ENCODE measurements at regions not wholly inside any gene's neighbourhood (a gene's known extent, or its start where the extent isn't known, plus 50 kb on each side); places are given as distances from the start of the nearest gene placed in this dataset.

DNA sequence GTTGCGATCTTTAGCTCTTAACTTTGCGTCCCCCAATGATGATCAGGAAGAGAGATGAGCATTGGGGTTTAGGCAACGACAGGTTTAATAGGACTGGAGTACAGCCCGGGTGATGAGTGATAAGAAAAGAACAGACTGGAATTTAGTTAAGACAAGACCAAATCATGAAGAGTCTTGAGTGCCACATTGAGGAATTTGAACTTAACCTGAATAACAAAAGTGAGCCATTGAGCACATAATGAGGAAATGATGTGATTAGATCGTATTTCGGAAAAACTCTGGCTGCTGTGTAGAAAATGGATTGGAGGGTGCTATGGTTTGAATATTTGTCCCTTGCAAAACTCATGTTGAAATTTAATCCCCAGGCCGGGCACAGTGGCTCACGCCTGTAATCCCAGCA lies 83.2 kb upstream of the MELK start:
- no peak overlapping the region for H3K4me3 ChIP-seq (ENCODE audit: low read length in 2 of 2)
- H3K27me3 ChIP-seq (ENCODE audit: control insufficient read depth in 2 of 2, insufficient read depth in 1 of 2, low read length in 1 of 2) = no peaks in the 10 kb centered on the region
- H3K36me3 ChIP-seq (ENCODE audit: control insufficient read depth in 2 of 2, insufficient read depth in 2 of 2, low read length in 1 of 2) = no peaks in the 10 kb centered on the region
- H3K27ac ChIP-seq (ENCODE audit: low read depth in 1 of 2, low read length in 1 of 2) = no peak overlapping the region
- H3K9me3 ChIP-seq (ENCODE audit: control insufficient read depth in 2 of 2, insufficient read depth in 1 of 2, low read length in 1 of 2) = no peaks in the 10 kb centered on the region
- DNase-seq (ENCODE audit: low read depth in 6 of 9, low spot score in 9 of 9) = no peak
- 96% methylated on average over 8 of the region's 8 CpGs for WGBS
- peaks cover 23 to 35% of the 10 kb centered on the region in 2 donors for H3K4me1 ChIP-seq (ENCODE audit: control insufficient read depth in 2 of 2, insufficient read depth in 2 of 2, low read length in 2 of 2)

DNA sequence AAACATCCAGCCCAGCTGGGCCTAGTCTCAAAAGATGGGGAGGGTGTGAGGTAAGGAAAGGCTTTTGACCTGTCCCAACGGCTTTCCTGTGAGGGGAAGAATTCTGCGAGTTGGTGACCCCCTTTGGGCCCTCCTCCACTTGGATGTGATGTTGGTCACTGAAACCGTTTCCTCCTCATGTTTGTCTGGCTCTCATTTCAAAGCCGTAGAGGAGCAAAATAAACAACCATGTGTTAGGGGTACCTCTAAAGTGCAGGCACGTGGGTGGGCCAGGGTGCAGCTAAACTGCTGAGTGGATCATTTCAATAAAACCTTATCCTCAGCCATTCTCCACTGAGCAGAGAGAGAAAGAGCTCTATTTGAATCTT lies 84.3 kb upstream of the MELK start:
- 21% methylated on average over 5 of the region's 5 CpGs for WGBS
- Histone ChIP-seq H3K4me3 (ENCODE audit: low read length in 2 of 2) (peak overlapping the region; percentile 69 to 98), H3K36me3 (ENCODE audit: control insufficient read depth in 2 of 2, insufficient read depth in 2 of 2, low read length in 1 of 2) (no peaks in the 10 kb centered on the region), H3K27me3 (ENCODE audit: control insufficient read depth in 2 of 2, insufficient read depth in 1 of 2, low read length in 1 of 2) (no peaks in the 10 kb centered on the region), H3K9me3 (ENCODE audit: control insufficient read depth in 2 of 2, insufficient read depth in 1 of 2, low read length in 1 of 2) (no peaks in the 10 kb centered on the region), H3K27ac (ENCODE audit: low read depth in 1 of 2, low read length in 1 of 2) (peak overlapping the region; percentile 92 to 94), H3K4me1 (ENCODE audit: control insufficient read depth in 2 of 2, insufficient read depth in 2 of 2, low read length in 2 of 2) (peaks cover 23 to 32% of the 10 kb centered on the region in 2 donors)
- no peak for DNase-seq (ENCODE audit: low read depth in 6 of 9, low spot score in 9 of 9)

DNA sequence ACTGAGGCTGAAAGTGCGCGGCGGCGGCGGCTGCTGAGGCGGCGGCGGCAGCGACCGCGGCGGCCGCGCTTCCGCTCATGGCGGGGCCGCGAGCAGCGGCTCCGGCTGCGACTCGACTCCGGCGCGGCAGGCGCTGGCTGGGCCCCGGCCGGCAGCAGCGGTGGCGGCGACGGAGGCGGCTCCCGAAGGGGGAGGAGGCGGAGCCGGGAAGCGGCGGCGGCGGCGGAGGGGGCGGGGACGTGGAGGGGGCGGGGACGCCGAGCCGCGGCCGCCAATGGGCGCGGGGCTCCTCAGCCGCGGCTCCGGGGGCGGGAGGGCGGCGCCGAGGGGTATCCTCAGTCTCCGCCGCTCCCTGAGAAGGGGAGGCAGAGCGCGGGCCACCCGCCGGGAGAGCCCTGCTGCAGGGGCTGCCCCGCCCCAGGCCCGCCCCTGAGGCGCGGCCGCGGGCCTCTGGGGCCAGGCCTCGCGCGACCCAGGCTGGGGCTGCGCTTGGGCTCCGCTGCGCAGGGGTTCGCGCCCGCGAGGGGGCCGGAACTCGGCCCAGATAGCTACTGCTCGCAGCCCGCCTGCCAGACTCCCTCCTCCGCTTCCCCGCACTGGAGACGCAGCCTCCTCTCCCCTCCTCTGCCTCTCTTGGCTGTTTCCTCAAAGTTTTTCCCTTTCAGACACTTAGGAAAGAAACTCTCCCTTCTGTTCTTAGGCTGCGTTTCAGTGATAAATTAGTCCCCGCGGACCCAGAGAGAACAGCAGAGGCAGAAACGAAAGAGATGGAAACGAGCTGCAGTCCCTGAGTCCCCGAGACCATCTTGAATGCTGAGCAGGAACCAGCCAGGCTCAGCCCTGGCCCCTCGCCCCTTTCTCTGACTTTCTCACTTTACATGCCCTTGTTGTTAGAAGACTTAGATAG lies 85.0 kb upstream of the MELK start:
- DNase-seq (ENCODE audit: low read depth in 6 of 9, low spot score in 9 of 9) = peak; percentile 56 to 93 (median 81)
- peaks cover 0 to 3% of the 10 kb centered on the region in 2 donors for H3K36me3 ChIP-seq (ENCODE audit: control insufficient read depth in 2 of 2, insufficient read depth in 2 of 2, low read length in 1 of 2)
- peaks cover 20 to 28% of the 10 kb centered on the region in 2 donors for H3K4me1 ChIP-seq (ENCODE audit: control insufficient read depth in 2 of 2, insufficient read depth in 2 of 2, low read length in 2 of 2)
- under 1% methylated on average over 92 of the region's 94 CpGs for WGBS
- peak overlapping the region; percentile 92 to 94 for H3K27ac ChIP-seq (ENCODE audit: low read depth in 1 of 2, low read length in 1 of 2)
- no peaks in the 10 kb centered on the region for H3K9me3 ChIP-seq (ENCODE audit: control insufficient read depth in 2 of 2, insufficient read depth in 1 of 2, low read length in 1 of 2)
- H3K27me3 ChIP-seq (ENCODE audit: control insufficient read depth in 2 of 2, insufficient read depth in 1 of 2, low read length in 1 of 2) = no peaks in the 10 kb centered on the region
- peak overlapping the region; percentile 69 to 98 for H3K4me3 ChIP-seq (ENCODE audit: low read length in 2 of 2)

DNA sequence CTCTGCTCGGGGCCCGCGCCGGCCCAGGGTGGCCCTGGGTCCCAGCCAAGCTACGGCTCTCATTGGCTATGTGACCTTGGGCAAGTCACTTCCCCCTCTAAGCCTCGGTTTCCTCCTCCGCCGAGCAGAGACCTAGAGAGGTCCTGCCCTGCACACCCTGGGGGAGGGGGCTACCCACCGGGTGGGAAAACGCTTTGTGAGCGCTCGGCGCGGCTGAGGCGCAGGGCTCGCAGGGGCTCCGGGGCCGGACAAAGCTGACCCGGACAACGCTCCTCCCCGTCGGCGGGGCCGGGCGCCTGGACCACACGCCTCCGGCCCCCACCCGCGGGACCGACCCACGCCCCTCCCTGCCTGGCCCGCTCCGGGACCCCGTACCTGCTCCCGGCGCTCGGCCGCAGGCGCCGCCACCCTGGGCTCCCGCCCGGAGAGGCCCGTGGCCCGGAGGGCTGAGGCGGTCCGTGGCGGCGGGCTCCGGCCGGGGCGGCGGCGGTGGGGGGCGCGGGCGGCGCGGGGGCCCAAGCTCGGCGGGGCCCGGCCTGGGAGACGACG lies 85.7 kb upstream of the MELK start:
- H3K4me1 ChIP-seq (ENCODE audit: control insufficient read depth in 2 of 2, insufficient read depth in 2 of 2, low read length in 2 of 2) = peaks cover 19 to 27% of the 10 kb centered on the region in 2 donors
- WGBS = under 1% methylated on average over 63 of the region's 63 CpGs
- peak overlapping the region; percentile 12 to 87 for H3K27ac ChIP-seq (ENCODE audit: low read depth in 1 of 2, low read length in 1 of 2)
- H3K4me3 ChIP-seq (ENCODE audit: low read length in 2 of 2) = peak overlapping the region; percentile 70 to 98
- peaks cover 0 to 4% of the 10 kb centered on the region in 2 donors for H3K36me3 ChIP-seq (ENCODE audit: control insufficient read depth in 2 of 2, insufficient read depth in 2 of 2, low read length in 1 of 2)
- H3K9me3 ChIP-seq (ENCODE audit: control insufficient read depth in 2 of 2, insufficient read depth in 1 of 2, low read length in 1 of 2) = no peaks in the 10 kb centered on the region
- no peaks in the 10 kb centered on the region for H3K27me3 ChIP-seq (ENCODE audit: control insufficient read depth in 2 of 2, insufficient read depth in 1 of 2, low read length in 1 of 2)
- peak in 3 of 9 donors; percentile 56 to 78 (median 59) for DNase-seq (ENCODE audit: low read depth in 6 of 9, low spot score in 9 of 9)

- WGBS = 2% methylated on average over 24 of the region's 24 CpGs
- Histone ChIP-seq H3K4me3 (ENCODE audit: low read length in 2 of 2) (peak overlapping the region; percentile 70 to 98), H3K27me3 (ENCODE audit: control insufficient read depth in 2 of 2, insufficient read depth in 1 of 2, low read length in 1 of 2) (no peaks in the 10 kb centered on the region), H3K9me3 (ENCODE audit: control insufficient read depth in 2 of 2, insufficient read depth in 1 of 2, low read length in 1 of 2) (no peaks in the 10 kb centered on the region), H3K4me1 (ENCODE audit: control insufficient read depth in 2 of 2, insufficient read depth in 2 of 2, low read length in 2 of 2) (peaks cover 19 to 27% of the 10 kb centered on the region in 2 donors), H3K27ac (ENCODE audit: low read depth in 1 of 2, low read length in 1 of 2) (peak overlapping the region; percentile 12 to 87), H3K36me3 (ENCODE audit: control insufficient read depth in 2 of 2, insufficient read depth in 2 of 2, low read length in 1 of 2) (peaks cover 0 to 4% of the 10 kb centered on the region in 2 donors)
- peak in 2 of 9 donors; percentile 19 to 37 for DNase-seq (ENCODE audit: low read depth in 6 of 9, low spot score in 9 of 9)
Observed at GRCh38 chr9:36486329-36486932, 86.3 kb upstream of the MELK start.

DNA sequence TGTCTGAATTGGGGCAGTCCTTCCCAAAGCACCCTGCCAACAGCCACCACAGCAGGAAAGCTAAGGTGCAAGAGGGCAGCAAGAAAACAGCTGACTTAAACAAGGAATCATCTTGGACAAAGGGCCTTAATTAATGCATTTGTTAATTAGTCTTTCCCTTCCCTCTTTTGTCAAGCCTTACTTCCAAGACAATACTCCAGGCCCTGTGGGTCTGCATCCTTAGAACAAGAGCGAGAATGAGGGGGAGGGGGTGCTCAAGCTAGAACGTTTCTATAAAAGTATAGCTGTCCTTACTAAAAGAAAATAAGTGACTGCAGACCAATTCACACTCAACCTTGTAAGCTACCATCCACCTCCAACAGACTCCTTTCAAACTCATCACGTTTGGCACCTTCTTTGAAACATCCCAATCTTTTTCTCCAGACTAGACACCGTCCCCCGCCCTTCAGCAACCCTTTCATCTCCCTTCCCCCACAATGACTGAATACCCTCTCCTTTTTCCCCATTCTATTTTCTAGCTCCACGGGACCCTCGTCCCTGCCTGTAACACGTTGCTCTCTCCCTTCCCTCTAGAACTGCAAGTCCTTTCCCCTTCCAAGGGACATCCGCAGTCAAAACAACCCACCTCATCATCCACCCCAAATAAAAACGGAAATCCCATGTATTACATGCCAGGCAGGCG lies 85.7 kb upstream of the RNF38 start:
- Histone ChIP-seq H3K27me3 (ENCODE audit: control insufficient read depth in 2 of 2, insufficient read depth in 1 of 2, low read length in 1 of 2) (no peaks in the 10 kb centered on the region), H3K4me3 (ENCODE audit: low read length in 2 of 2) (peak overlapping the region; percentile 70 to 98), H3K9me3 (ENCODE audit: control insufficient read depth in 2 of 2, insufficient read depth in 1 of 2, low read length in 1 of 2) (no peaks in the 10 kb centered on the region), H3K36me3 (ENCODE audit: control insufficient read depth in 2 of 2, insufficient read depth in 2 of 2, low read length in 1 of 2) (peaks cover 0 to 4% of the 10 kb centered on the region in 2 donors), H3K4me1 (ENCODE audit: control insufficient read depth in 2 of 2, insufficient read depth in 2 of 2, low read length in 2 of 2) (peaks cover 19 to 27% of the 10 kb centered on the region in 2 donors), H3K27ac (ENCODE audit: low read depth in 1 of 2, low read length in 1 of 2) (peak overlapping the region in 1 of 2 donors; percentile 31)
- 30% methylated on average over 11 of the region's 11 CpGs for WGBS
- no peak for DNase-seq (ENCODE audit: low read depth in 6 of 9, low spot score in 9 of 9)

DNA sequence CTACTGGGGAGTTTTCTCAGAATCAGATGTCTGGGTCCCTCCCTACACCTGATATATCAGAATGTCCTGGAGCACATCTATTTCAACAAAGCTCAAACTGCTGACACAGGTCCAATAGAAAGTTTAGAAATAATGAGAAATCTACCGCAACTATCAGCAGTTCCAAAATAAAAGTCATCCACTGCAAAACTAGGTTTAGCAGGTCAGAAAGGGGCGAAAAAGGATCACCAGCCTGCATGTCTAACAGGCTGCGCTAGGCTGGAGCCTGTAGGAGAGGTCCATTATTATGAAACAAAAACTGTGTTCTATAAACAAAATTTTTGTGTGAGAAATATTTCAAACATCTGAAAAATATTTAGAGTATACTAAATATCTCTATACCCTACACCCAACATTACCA lies 84.1 kb upstream of the RNF38 start:
- no peak overlapping the region for H3K4me3 ChIP-seq (ENCODE audit: low read length in 2 of 2)
- WGBS = 97% methylated on average over 3 of the region's 3 CpGs
- H3K27me3 ChIP-seq (ENCODE audit: control insufficient read depth in 2 of 2, insufficient read depth in 1 of 2, low read length in 1 of 2) = no peaks in the 10 kb centered on the region
- no peak overlapping the region for H3K27ac ChIP-seq (ENCODE audit: low read depth in 1 of 2, low read length in 1 of 2)
- H3K9me3 ChIP-seq (ENCODE audit: control insufficient read depth in 2 of 2, insufficient read depth in 1 of 2, low read length in 1 of 2) = no peaks in the 10 kb centered on the region
- H3K4me1 ChIP-seq (ENCODE audit: control insufficient read depth in 2 of 2, insufficient read depth in 2 of 2, low read length in 2 of 2) = peaks cover 19 to 25% of the 10 kb centered on the region in 2 donors
- no peak for DNase-seq (ENCODE audit: low read depth in 6 of 9, low spot score in 9 of 9)
- peaks cover 0 to 4% of the 10 kb centered on the region in 2 donors for H3K36me3 ChIP-seq (ENCODE audit: control insufficient read depth in 2 of 2, insufficient read depth in 2 of 2, low read length in 1 of 2)

GRCh38 chr9:36479101-36479500 lies 79.0 kb upstream of the RNF38 start:
- DNase-seq (ENCODE audit: low read depth in 6 of 9, low spot score in 9 of 9) = no peak
- H3K9me3 ChIP-seq (ENCODE audit: control insufficient read depth in 2 of 2, insufficient read depth in 1 of 2, low read length in 1 of 2) = no peaks in the 10 kb centered on the region
- H3K36me3 ChIP-seq (ENCODE audit: control insufficient read depth in 2 of 2, insufficient read depth in 2 of 2, low read length in 1 of 2) = peaks cover 0 to 4% of the 10 kb centered on the region in 2 donors
- WGBS = 91% methylated on average over 4 of the region's 4 CpGs
- H3K27me3 ChIP-seq (ENCODE audit: control insufficient read depth in 2 of 2, insufficient read depth in 1 of 2, low read length in 1 of 2) = no peaks in the 10 kb centered on the region
- no peak overlapping the region for H3K4me3 ChIP-seq (ENCODE audit: low read length in 2 of 2)
- no peaks in the 10 kb centered on the region for H3K4me1 ChIP-seq (ENCODE audit: control insufficient read depth in 2 of 2, insufficient read depth in 2 of 2, low read length in 2 of 2)
- no peak overlapping the region for H3K27ac ChIP-seq (ENCODE audit: low read depth in 1 of 2, low read length in 1 of 2)
